ENCODE measurements at regions not wholly inside any gene's neighbourhood (a gene's known extent, or its start where the extent isn't known, plus 50 kb on each side); places are given as distances from the start of the nearest gene placed in this dataset.

GRCh38 chr6:55019591-55019990, 154.7 kb upstream of the HCRTR2 start:
- Histone ChIP-seq H3K4me2 (ENCODE audit: insufficient read depth, low read length) (no peak overlapping the region), H4K20me1 (ENCODE audit: insufficient read depth, low read length) (no peaks in the 10 kb centered on the region), H3K9ac (ENCODE audit: low read depth, low read length) (no peak overlapping the region), H3K27me3 (ENCODE audit: insufficient read depth, low read length, poor library complexity) (no peaks in the 10 kb centered on the region), H3K27ac (ENCODE audit: low read length) (no peak overlapping the region), H3K4me3 (ENCODE audit: low read depth in 1 of 2, low read length in 2 of 2) (no peak overlapping the region), H3K36me3 (ENCODE audit: insufficient read depth, low read length) (no peaks in the 10 kb centered on the region), H3K79me2 (ENCODE audit: insufficient read depth, low read length) (no peaks in the 10 kb centered on the region), H3K9me3 (ENCODE audit: insufficient read depth, low read length, severe bottlenecking) (no peaks in the 10 kb centered on the region), H3K4me1 (ENCODE audit: insufficient read depth, low read length) (no peaks in the 10 kb centered on the region), H2AFZ (ENCODE audit: low read depth, low read length) (no peak overlapping the region)
- no peak for ATAC-seq (ENCODE audit: insufficient read depth, low read depth)
- DNase-seq = no peak
- TF ChIP-seq, protein P1, sequence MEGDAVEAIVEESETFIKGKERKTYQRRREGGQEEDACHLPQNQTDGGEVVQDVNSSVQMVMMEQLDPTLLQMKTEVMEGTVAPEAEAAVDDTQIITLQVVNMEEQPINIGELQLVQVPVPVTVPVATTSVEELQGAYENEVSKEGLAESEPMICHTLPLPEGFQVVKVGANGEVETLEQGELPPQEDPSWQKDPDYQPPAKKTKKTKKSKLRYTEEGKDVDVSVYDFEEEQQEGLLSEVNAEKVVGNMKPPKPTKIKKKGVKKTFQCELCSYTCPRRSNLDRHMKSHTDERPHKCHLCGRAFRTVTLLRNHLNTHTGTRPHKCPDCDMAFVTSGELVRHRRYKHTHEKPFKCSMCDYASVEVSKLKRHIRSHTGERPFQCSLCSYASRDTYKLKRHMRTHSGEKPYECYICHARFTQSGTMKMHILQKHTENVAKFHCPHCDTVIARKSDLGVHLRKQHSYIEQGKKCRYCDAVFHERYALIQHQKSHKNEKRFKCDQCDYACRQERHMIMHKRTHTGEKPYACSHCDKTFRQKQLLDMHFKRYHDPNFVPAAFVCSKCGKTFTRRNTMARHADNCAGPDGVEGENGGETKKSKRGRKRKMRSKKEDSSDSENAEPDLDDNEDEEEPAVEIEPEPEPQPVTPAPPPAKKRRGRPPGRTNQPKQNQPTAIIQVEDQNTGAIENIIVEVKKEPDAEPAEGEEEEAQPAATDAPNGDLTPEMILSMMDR (IDR thresholded peaks at IDR 0.05; ENCODE audit: borderline replicate concordance, extremely low read depth, low read length, poor library complexity, severe bottlenecking) = no peak
- TF ChIP-seq EZH2 (IDR thresholded peaks at IDR 0.05; ENCODE audit: borderline replicate concordance, low read depth, low read length, severe bottlenecking) = no peak

- Histone ChIP-seq H3K36me3 (ENCODE audit: insufficient read depth, low read length) (no peaks in the 10 kb centered on the region), H3K9me3 (ENCODE audit: insufficient read depth, low read length, severe bottlenecking) (no peaks in the 10 kb centered on the region), H3K27ac (ENCODE audit: low read length) (no peak overlapping the region), H3K4me1 (ENCODE audit: insufficient read depth, low read length) (no peaks in the 10 kb centered on the region), H2AFZ (ENCODE audit: low read depth, low read length) (no peak overlapping the region; the same call in 1 of the 2 replicates), H3K79me2 (ENCODE audit: insufficient read depth, low read length) (no peaks in the 10 kb centered on the region), H3K4me2 (ENCODE audit: insufficient read depth, low read length) (no peak overlapping the region), H3K27me3 (ENCODE audit: insufficient read depth, low read length, poor library complexity) (no peaks in the 10 kb centered on the region), H3K9ac (ENCODE audit: low read depth, low read length) (no peak overlapping the region), H4K20me1 (ENCODE audit: insufficient read depth, low read length) (no peaks in the 10 kb centered on the region), H3K4me3 (ENCODE audit: low read depth in 1 of 2, low read length in 2 of 2) (no peak overlapping the region)
- DNase-seq = no peak
- TF ChIP-seq EZH2 (IDR thresholded peaks at IDR 0.05; ENCODE audit: borderline replicate concordance, low read depth, low read length, severe bottlenecking) = no peak
- TF ChIP-seq, protein P1 (IDR thresholded peaks at IDR 0.05; ENCODE audit: borderline replicate concordance, extremely low read depth, low read length, poor library complexity, severe bottlenecking) = no peak
- no peak; the same call in 2 of the 3 replicates for ATAC-seq (ENCODE audit: insufficient read depth, low read depth)
These were observed 151.1 kb upstream of the HCRTR2 start for GRCh38 chr6:55023230-55023629.

DNA sequence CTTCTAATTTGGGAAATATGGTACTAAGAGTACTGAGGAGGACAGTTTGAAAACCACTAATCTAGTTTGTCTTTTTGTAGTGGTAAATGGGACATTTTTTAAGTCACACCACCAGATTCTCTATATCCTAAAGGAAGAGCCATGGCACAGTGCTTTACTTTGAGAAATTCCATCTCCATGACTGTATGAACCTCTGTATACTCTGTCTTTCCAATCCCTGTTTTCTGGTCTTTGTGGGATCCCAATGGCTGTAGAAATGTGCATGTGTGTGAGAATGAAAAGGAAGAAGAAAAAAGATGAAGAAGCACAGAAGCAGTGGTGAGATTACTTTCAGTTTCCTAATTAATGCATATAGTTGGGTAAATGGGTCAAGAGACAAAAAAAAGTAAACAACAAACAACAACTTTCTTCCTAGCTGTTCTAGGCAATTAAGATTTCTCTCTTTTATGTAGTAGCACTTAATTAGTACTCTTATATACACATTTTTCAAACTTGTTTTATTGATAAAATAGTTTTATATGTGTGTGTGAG, 141.2 kb upstream of the HCRTR2 start:
- no peak overlapping the region for H3K4me2 ChIP-seq (ENCODE audit: insufficient read depth, low read length)
- TF ChIP-seq EZH2 (IDR thresholded peaks at IDR 0.05; ENCODE audit: borderline replicate concordance, low read depth, low read length, severe bottlenecking) = no peak
- TF ChIP-seq, protein P1 (IDR thresholded peaks at IDR 0.05; ENCODE audit: borderline replicate concordance, extremely low read depth, low read length, poor library complexity, severe bottlenecking) = no peak
- no peaks in the 10 kb centered on the region for H3K9me3 ChIP-seq (ENCODE audit: insufficient read depth, low read length, severe bottlenecking)
- no peaks in the 10 kb centered on the region for H3K27me3 ChIP-seq (ENCODE audit: insufficient read depth, low read length, poor library complexity)
- ATAC-seq (ENCODE audit: insufficient read depth, low read depth) (no peak), DNase-seq (no peak)
- no peaks in the 10 kb centered on the region for H3K4me1 ChIP-seq (ENCODE audit: insufficient read depth, low read length)
- H3K4me3 ChIP-seq (ENCODE audit: low read depth in 1 of 2, low read length in 2 of 2) = no peak overlapping the region
- no peak overlapping the region for H3K27ac ChIP-seq (ENCODE audit: low read length)
- no peaks in the 10 kb centered on the region for H3K79me2 ChIP-seq (ENCODE audit: insufficient read depth, low read length)
- no peak overlapping the region for H3K9ac ChIP-seq (ENCODE audit: low read depth, low read length)
- no peaks in the 10 kb centered on the region for H4K20me1 ChIP-seq (ENCODE audit: insufficient read depth, low read length)
- H3K36me3 ChIP-seq (ENCODE audit: insufficient read depth, low read length) = no peaks in the 10 kb centered on the region
- H2AFZ ChIP-seq (ENCODE audit: low read depth, low read length) = no peak overlapping the region

Data from DND-41 (cell line).